Kidney tubule cell (primary cell): ENCODE measurements at regions not wholly inside any gene's neighbourhood (a gene's known extent, or its start where the extent isn't known, plus 50 kb on each side); places are given as distances from the start of the nearest gene placed in this dataset.
A peak's percentile ranks its signal among the peaks of the same experiment; 100 is the strongest.

ENCODE experiments used
- DNase-seq: peaks from one replicate; pipeline ENCODE4 v3.0.0-alpha.2; 2018; ENCODE audit warnings: low spot score

DNA sequence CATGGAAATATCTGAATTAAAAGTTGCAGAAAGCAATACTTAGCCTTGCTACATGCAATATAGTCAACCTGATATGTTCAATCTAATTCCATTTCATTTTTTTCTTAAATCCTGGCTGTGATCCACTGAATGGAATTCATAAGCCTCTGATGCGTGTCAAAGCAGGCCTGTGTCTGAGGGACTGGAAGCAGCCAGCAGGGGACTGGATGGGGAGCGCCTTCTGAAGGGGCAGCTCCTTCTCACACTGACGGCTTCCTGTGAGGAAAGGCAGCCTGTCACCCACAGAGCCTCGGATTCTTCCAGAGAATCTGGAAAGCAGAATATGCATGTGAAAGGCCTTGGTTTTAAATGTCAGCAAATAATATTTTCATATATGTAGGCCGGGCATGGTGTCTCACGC is 73.5 kb downstream of the KCNF1 start:
- no peak for DNase-seq

- DNase-seq: no peak
These were observed 74.3 kb downstream of the KCNF1 start for GRCh38 chr2:10985901-10986535.

GRCh38 chr2:10987439-10987838 is 75.7 kb downstream of the KCNF1 start:
- DNase-seq: no peak

- peak; percentile 8 for DNase-seq
These were observed 76.1 kb downstream of the KCNF1 start for GRCh38 chr2:10987861-10988260.

GRCh38 chr2:10989151-10989550 is 77.4 kb downstream of the KCNF1 start:
- DNase-seq: no peak

DNA sequence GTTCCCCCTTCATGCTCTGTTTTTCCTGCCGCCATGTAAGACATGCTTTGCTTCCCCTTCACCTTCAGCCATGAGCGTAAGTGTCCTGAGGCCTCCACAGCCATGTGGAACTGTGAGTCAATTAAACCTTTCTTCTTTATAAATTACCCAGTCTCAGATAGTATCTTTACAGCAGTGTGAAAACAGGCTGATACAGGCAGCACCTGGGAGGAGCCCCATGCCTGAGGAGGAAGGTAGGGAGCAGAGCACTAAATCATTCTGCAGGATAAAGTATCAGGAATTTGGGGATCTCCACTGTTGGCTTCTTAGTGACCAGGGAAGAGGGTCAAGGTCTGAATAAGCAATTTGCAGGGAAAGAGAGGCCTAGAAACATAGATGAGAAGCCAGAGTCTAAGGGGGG is 78.0 kb downstream of the KCNF1 start:
- DNase-seq: no peak

DNA sequence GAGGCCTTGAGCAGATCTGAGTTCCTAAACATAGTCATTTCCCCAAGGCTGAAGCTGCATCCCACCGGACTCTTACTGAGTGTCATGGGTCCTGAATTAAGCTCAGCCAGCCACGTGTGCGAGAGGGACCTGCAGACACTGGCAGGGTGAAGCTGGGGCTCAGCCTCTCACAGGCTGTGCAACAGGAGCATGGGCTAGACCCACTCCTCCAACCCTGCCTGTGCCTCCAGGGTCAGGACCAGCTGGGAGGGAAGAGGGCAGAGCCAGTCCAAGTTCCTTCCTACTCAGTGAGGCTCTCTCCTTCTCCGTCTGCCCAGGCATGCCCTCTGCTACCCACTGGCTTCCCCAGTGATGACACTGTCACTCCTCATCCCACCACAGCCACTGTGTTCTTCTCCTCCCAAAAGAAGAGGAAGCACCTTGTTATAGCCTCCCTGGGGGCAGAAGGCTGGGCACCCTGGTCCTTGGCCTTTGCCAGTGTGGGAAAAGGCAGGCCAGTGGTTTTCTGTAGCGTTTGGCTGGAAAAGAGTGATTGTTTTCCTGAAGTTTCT is 78.9 kb downstream of the KCNF1 start:
- DNase-seq: no peak

GRCh38 chr2:10992023-10992791 is 80.5 kb downstream of the KCNF1 start:
- DNase-seq: no peak

DNA sequence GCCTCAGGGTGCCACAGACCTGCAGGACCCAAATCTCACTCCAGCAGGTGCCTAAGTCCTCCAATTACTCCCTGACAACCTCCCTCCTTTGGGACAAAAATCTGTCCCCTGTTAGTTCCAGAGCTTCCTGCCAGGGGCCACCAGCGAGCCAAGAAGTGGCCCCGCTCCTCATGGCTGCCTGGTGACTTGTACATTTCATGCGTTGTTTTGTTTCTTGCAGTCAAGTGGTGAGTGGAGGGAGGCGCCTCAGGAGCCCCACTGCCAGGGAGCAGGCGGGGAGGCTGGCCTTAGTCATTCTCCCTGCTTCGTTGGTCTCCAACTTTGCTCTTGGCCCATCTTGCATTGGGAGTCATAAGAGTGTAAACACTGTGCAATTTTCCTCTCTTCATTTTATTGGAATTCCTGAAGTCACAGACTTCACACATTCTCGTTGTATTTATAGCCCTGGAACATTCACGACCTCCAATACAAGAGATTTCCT is 81.3 kb downstream of the KCNF1 start:
- peak; percentile 77 for DNase-seq

DNA sequence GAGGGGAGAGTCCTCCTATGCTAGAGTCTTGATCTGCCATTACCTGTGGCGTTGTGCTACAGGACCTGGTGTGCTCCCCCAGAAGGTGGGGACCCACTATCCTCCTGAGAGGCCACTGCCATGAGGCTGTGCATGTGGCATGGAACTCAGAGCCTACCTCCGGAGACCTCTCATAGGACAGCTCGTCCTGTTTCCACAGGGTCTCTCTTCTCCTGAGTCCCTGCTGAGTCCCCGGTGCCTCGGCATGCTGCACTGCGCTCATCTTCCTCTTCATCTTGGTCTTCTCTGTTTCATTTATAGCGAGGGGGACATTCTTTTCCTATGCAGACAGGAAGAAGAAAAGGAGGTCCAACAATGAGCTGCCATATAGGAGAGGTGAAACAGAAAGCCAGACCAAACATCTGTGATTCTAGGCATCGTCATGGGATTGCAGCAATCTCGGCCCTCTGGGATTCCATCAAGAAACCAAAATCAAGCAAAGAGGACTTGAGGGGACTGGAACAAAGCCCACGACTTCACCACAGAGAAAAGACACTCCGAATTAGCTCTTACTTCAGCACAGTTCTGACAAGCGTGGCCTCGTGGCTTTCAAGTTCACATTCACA is 83.7 kb downstream of the KCNF1 start:
- DNase-seq: no peak

- peak; percentile 72 for DNase-seq
These were observed 92.5 kb downstream of the KCNF1 start for GRCh38 chr2:11004199-11004598.

DNA sequence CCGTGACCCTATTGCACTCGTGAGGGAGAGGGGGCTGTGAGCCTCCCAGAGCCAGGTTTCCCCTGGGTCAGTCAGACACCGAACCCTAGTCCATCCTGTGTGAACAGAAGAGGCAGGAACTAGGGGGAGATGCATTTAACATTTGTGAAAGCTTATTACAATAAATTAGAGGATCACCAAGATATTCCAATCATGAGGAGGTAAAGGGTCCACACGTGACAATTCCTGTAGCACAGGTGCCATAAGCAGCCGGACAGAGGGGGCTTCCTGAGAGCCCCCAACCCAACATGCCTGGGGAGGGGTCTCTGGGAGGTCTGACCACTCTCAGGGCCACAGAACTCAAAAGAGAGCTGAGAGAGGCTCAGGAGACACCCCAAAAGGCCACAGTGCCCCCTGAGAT is 93.3 kb downstream of the KCNF1 start:
- no peak for DNase-seq

GRCh38 chr2:11006191-11006590 is 94.5 kb downstream of the KCNF1 start:
- no peak for DNase-seq

DNA sequence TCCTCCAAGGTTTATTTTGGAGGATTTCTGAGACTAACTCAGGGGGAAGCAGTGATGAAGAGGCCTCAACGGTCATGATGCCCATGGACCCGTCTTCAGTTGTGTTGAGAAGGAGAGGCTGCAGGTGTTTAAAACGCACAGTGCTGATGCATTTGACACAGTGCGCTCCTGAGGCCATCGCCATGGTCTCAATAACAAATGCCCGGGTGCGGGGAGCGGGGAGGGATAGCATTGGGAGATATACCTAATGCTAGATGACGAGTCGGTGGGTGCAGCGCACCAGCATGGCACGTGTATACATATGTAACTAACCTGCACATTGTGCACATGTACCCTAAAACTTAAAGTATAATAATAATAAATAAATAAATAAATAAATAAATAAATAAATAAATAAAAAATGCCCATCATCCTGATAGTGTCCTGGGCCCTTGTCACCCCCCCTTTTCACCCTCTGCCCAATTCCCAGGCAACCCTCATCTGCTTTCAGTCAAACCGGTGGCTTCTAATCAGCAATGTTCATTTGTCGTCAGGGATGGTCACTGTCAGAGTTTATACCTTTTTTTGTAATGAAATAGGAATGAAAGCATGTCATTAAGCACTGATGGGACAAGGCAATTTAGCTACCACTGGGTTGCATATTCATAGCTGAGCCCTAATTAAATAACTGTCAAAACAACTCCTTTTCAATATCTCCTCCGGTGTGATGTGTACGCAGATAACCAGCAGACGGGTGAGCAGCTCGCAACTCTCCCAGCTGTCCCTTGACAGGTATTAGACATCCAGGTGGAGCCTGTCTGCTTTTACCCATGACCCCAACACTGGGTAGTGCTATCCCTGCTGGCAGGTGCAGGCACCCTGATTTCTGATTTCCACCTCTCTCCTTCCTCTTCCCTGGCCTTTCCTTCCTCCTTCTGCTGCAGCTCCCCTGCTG is 95.9 kb downstream of the KCNF1 start:
- no peak for DNase-seq

DNA sequence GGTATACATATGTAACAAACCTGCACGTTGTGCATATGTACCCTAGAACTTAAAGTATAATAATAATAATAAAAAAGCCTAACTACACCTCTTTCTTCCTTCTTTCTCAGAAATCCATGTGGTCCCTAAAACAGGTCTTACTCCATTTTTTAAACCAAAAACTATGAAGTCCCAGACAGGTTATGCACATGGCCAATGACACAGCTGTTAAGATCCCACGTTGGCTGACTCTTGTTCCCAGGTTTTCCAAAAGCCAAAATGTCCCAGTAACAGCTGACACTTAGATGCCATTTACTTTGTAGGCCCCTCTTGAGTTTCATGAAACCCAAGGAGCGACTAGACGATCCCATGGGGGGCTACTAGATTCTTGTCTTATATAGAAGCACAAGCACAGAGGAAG is 97.0 kb downstream of the KCNF1 start:
- DNase-seq: no peak

GRCh38 chr2:11009176-11009575 is 97.4 kb downstream of the KCNF1 start:
- DNase-seq: no peak

- no peak for DNase-seq
These were observed 98.2 kb downstream of the KCNF1 start for GRCh38 chr2:11009891-11010290.

DNA sequence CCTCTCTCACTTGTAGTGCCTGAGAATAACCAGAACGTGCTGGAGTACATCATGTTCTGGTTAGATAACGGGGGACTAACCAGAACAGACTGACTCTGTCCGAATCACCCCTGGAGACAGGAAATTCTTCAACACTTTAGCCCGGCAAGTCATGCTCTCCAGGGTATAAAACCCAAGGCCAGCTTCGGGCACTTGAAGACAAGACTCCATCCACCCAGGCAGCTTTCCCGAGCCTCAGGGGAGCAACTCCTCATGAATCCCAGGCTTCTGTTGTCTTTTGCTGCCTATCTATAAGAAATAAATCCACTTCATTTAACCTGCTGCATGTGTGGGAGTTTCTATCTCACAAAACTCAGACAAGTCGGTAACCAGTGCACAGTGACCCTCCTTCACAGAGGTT is 99.6 kb downstream of the KCNF1 start:
- DNase-seq: no peak

GRCh38 chr2:11012131-11012693 is 100.5 kb downstream of the KCNF1 start:
- DNase-seq: no peak

- no peak for DNase-seq
These were observed 101.5 kb downstream of the KCNF1 start for GRCh38 chr2:11013196-11013595.

- DNase-seq: no peak
These were observed 102.3 kb downstream of the KCNF1 start for GRCh38 chr2:11014026-11014425.
